Activated CD4-positive, alpha-beta T cell treated with anti-CD3 and anti-CD28 coated beads, Interleukin-2, amount 10 ng/mL, durations not matched to agents 7 days and 5 days (primary cell): ENCODE measurements at regions not wholly inside any gene's neighbourhood (a gene's known extent, or its start where the extent isn't known, plus 50 kb on each side); places are given as distances from the start of the nearest gene placed in this dataset.

Source experiments
- CTCF ChIA-PET: fragments of 350-600 bp; sonication (Branson Sonifier 250); formaldehyde crosslinking; loops from one replicate; lab custom pipeline; 2021; ENCODE audit warnings: antibody characterized with exemption; lab: Charles Lee
- POLR2A ChIA-PET: fragments of 350-600 bp; sonication (Branson Sonifier 250); formaldehyde crosslinking; loops from one replicate; lab custom pipeline; 2021; ENCODE audit warnings: antibody characterized with exemption; lab: Charles Lee
- DNase-seq: peaks from one replicate; pipeline ENCODE4 v3.0.0-alpha.2; 2020
- H3K27ac Mint-ChIP-seq: one replicate; pipeline ENCODE4 v1.8.0; 2021; ENCODE audit warnings: mild to moderate bottlenecking, moderate library complexity, mixed read lengths
- H3K27me3 Mint-ChIP-seq: one replicate; pipeline ENCODE4 v1.8.0; 2021; ENCODE audit warnings: mixed read lengths
- H3K36me3 Mint-ChIP-seq: one replicate; pipeline ENCODE4 v1.8.0; 2021; ENCODE audit warnings: low read depth, mixed read lengths
- H3K4me1 Mint-ChIP-seq: one replicate; pipeline ENCODE4 v1.8.0; 2021; ENCODE audit warnings: mixed read lengths
- H3K4me3 Mint-ChIP-seq: one replicate; pipeline ENCODE4 v1.8.0; 2021; ENCODE audit warnings: mild to moderate bottlenecking, moderate library complexity, mixed read lengths
- H3K9me3 Mint-ChIP-seq: one replicate; pipeline ENCODE4 v1.8.0; 2021; ENCODE audit warnings: mixed read lengths

DNA sequence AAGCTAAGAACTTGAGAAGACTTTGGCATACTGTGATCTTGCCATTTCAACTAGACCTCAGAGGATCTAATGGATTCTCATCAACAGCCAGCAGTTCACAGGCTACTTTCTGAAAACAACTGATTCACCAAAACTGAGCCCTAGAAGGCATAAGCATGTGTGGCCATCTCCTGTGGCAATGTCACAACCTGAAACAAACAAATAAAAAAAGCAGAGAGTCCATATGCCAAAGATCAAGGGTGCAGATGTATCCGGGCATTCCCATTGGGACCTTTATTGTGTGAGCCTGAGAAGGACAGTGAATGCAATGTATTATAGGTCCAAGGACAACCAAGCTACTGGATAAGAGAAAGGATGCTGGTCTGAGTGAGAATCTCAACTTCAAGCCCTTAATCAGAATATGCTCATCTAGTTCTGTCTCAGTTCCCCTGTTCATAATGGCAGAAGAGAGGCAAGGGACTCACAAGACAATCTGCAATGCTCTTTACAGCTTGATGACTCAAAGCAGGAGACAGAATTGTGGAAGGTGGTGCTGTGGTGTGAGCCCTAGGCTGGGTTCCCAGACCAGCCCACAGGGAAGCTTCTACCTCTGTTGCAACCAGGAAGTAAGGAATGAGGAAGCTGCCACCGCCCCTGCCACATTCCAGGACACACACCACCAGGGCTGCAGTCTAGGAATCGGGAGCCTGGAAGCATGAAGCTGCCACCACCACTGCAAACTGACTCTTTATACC, 133.7 kb downstream of the RAP2A start:
- no peak for DNase-seq
- ChIA-PET CTCF (interaction anchor here (1.8 kb wide), 1 partner anchor 21 kb away, joined by 4 read pairs; no protein-coding TSS in a partner anchor), POLR2A (no interaction called here)
- H3K4me1 Mint-ChIP-seq = no peaks in the 10 kb centered on the region
- H3K36me3 Mint-ChIP-seq = no peaks in the 10 kb centered on the region
- peaks cover 4% of the 10 kb centered on the region for H3K27me3 Mint-ChIP-seq
- H3K4me3 Mint-ChIP-seq = no peak overlapping the region
- H3K9me3 Mint-ChIP-seq = no peaks in the 10 kb centered on the region
- H3K27ac Mint-ChIP-seq = no peak overlapping the region

DNA sequence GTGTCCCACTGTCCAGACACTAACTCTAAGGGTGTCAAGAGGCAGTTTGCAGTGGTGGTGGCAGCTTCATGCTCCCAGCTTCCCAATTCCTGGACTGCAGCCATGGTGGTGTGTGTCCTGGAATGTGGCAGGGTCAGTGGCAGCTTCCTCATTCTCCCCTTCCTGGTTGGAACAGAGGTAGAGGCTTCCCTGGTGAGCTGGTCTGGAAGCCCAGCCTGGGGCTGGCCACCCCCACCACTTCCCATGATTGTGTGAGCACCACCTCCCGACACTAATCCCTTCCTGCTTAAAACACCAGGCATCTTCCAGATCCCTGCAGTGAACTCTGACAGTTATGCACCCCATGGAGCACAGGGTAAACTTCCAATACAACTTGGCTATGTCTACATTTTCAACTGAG, 134.9 kb downstream of the RAP2A start:
- H3K4me3 Mint-ChIP-seq = no peak overlapping the region
- H3K27ac Mint-ChIP-seq = no peak overlapping the region
- POLR2A ChIA-PET = no interaction called here
- no peaks in the 10 kb centered on the region for H3K4me1 Mint-ChIP-seq
- CTCF ChIA-PET = interaction anchor here (1.8 kb wide), 1 partner anchor 22 kb away, joined by 4 read pairs; no protein-coding TSS in a partner anchor
- DNase-seq = no peak
- no peaks in the 10 kb centered on the region for H3K36me3 Mint-ChIP-seq
- H3K27me3 Mint-ChIP-seq = peaks cover 4% of the 10 kb centered on the region
- H3K9me3 Mint-ChIP-seq = no peaks in the 10 kb centered on the region

DNA sequence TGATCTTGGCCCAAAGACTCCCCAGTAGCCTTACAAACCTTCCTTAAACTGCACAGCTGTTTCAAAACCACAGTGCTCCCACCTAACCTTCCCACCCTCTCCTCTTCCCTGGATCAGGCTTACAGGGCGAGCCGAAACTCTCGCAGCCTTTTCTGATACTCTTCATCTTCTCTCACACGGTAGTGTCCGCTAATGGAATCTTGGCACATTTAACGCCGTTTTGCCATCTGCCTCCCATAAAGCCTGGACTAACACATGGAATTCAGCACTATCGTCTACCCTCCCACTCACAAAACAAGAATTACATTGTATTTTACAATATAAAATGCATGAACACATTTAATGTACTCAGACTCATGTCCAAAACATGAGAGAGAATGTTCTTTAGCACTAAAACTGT, 135.9 kb downstream of the RAP2A start:
- Mint-ChIP-seq H3K4me1 (no peaks in the 10 kb centered on the region), H3K4me3 (no peak overlapping the region), H3K9me3 (no peaks in the 10 kb centered on the region), H3K27ac (no peak overlapping the region), H3K27me3 (peaks cover 6% of the 10 kb centered on the region), H3K36me3 (no peaks in the 10 kb centered on the region)
- DNase-seq = no peak
- POLR2A ChIA-PET = no interaction called here
- CTCF ChIA-PET = no interaction called here

DNA sequence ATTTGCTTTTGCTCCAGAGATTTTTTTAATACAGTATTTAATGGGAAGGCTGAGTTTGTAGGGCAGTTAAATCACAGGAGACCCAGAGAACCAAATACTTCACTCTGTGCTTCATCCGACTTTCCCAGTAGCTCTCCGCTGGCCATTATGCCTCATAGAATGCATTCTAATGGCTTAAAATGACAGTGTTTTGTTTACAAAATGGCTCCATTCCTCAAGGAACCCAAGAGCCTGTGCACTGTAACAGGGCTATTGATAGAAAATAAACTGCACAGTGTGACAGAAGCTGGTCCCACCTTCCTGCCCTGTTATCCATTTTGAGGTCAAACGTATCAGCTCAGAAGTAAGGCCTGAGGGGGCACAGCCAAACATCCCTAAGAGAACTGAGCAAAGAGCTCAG, 136.5 kb downstream of the RAP2A start:
- Mint-ChIP-seq H3K9me3 (no peaks in the 10 kb centered on the region), H3K27me3 (peaks cover 8% of the 10 kb centered on the region), H3K4me3 (no peak overlapping the region), H3K27ac (no peak overlapping the region), H3K36me3 (no peaks in the 10 kb centered on the region), H3K4me1 (no peaks in the 10 kb centered on the region)
- ChIA-PET POLR2A (no interaction called here), CTCF (interaction anchor here (0.6 to 0.8 kb wide), 2 partner anchors 9 to 11 kb away, joined by 3 to 4 read pairs; no protein-coding TSS in a partner anchor)
- DNase-seq = no peak

DNA sequence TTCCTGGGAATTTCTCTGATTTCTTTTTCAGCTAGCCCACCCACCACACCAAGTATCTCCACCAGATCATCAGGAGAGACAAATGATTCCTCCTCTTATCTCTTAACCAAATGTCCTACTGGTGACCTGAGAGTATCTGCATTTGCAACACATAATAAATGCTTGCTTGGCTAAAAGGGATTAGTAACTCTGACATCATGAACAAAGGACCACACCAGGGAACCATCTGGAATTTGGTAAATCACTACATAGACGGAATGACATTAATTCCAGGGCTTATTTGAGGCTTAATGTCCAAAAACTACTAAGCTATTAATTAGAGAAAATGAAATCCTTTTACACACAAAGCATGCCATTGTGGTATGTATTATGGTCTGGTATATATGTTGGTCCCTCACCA, 139.0 kb downstream of the RAP2A start:
- no peaks in the 10 kb centered on the region for H3K9me3 Mint-ChIP-seq
- H3K36me3 Mint-ChIP-seq = no peaks in the 10 kb centered on the region
- no peak overlapping the region for H3K27ac Mint-ChIP-seq
- peaks cover 16% of the 10 kb centered on the region for H3K27me3 Mint-ChIP-seq
- POLR2A ChIA-PET = no interaction called here
- no peaks in the 10 kb centered on the region for H3K4me1 Mint-ChIP-seq
- no peak overlapping the region for H3K4me3 Mint-ChIP-seq
- CTCF ChIA-PET = no interaction called here
- no peak for DNase-seq

DNA sequence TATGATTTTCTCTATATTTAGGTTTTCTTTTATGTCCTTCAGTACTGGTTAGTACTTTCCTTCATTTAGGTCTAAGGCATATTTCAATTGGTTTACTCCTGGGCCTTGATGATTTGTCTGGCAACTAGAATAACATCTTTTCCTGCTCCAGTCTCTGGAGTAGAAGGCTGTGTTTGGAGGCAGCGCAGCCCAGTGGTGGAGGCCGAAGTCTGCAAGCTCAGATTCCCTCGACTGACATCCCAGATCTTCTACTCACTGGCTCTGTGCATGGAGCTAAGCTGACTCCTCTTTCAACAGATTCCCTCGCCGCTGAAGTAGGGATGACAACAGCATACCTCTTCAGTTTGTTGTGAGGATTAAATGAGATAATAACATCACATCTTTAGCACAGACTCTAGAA, 141.0 kb downstream of the RAP2A start:
- CTCF ChIA-PET = interaction anchor here (0.6 to 0.7 kb wide), 2 partner anchors 81 to 1141 kb away, joined by 3 to 6 read pairs; no protein-coding TSS in a partner anchor
- Mint-ChIP-seq H3K4me3 (no peak overlapping the region), H3K9me3 (no peaks in the 10 kb centered on the region), H3K27me3 (peaks cover 18% of the 10 kb centered on the region), H3K4me1 (no peaks in the 10 kb centered on the region), H3K36me3 (no peaks in the 10 kb centered on the region), H3K27ac (no peak overlapping the region)
- POLR2A ChIA-PET = no interaction called here
- peak; percentile 10 for DNase-seq

DNA sequence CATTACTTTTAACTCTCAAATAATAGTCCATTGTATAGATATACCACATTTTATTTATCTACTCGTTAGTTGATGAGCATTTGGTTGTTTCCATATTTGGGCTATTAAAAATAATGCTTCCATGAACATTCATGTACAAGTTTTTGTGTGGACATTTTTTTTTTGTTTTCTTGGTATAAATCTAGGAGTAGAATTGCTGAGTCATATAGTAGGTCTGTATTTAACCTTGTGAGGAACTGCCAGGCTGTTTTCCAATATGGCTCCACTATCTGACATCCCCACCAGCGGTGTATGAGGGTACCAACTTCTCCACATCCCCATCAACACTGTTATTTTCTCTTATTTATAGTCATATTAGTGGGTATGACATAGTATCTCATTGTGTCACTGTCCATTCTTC, 143.1 kb downstream of the RAP2A start:
- Mint-ChIP-seq H3K27ac (no peak overlapping the region), H3K4me3 (no peak overlapping the region), H3K4me1 (no peaks in the 10 kb centered on the region), H3K27me3 (peaks cover 20% of the 10 kb centered on the region), H3K9me3 (no peaks in the 10 kb centered on the region), H3K36me3 (no peaks in the 10 kb centered on the region)
- POLR2A ChIA-PET = no interaction called here
- no peak for DNase-seq
- CTCF ChIA-PET = no interaction called here

DNA sequence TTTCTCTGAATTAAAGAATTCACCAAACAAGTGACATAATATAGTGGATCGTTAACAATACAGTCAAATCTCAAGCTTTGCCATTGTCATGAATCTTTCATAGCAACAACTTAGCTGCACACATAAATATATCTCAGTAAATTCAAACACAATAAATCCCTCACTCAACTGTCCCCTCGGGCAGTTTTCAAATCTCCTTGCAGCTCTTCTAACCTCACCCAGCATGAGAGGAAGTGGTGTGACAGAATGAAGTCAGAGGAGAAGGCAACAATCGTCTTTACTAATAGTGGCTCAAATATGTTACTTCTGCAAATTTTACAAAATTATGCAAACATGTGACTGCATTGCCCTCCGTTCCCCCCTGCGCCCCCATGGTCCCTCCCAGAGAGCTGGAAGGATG, 148.2 kb downstream of the RAP2A start:
- peaks cover 12% of the 10 kb centered on the region for H3K27me3 Mint-ChIP-seq

DNA sequence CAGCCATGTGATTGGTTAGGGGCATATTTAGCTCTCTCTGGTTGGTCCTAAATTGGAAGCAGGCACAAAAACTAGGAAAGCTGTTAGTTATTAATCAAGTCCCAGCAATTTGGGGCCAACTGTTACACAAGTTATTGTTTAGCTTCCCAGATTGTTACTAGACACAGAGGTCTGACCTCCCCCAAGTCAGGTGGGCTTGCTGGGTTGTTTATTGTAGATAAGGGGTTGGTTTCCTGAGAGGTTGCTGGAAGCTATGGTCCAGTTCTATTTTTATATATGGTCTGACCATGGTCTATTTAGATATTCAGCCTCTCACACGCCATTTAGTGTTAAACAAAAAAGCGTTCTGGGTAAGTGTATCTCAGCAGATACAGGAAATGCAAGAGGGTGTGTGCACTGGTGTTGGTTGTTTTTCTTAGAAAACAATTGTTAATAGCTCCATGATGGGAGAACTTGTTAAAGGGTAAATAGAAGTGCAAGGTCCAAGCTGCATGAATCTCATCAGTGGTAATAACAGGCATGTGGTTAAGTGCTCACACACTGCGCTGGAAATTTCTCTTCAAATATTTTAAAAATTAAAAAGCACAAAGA, 150.0 kb downstream of the RAP2A start:
- Mint-ChIP-seq H3K9me3 (no peaks in the 10 kb centered on the region), H3K27me3 (peaks cover 4% of the 10 kb centered on the region), H3K4me1 (no peaks in the 10 kb centered on the region), H3K27ac (no peak overlapping the region), H3K4me3 (no peak overlapping the region), H3K36me3 (no peaks in the 10 kb centered on the region)
- CTCF ChIA-PET = interaction anchor here (0.6 kb wide), 1 partner anchor 584 kb away, joined by 3 read pairs; no protein-coding TSS in a partner anchor
- no peak for DNase-seq
- POLR2A ChIA-PET = no interaction called here

More for the DNA sequence above, 148.2 kb downstream of the RAP2A start:
- no peak for DNase-seq
- Mint-ChIP-seq H3K36me3 (no peaks in the 10 kb centered on the region), H3K4me1 (no peaks in the 10 kb centered on the region), H3K27ac (no peak overlapping the region), H3K4me3 (no peak overlapping the region), H3K9me3 (no peaks in the 10 kb centered on the region)
- POLR2A ChIA-PET = no interaction called here
- CTCF ChIA-PET = no interaction called here

DNA sequence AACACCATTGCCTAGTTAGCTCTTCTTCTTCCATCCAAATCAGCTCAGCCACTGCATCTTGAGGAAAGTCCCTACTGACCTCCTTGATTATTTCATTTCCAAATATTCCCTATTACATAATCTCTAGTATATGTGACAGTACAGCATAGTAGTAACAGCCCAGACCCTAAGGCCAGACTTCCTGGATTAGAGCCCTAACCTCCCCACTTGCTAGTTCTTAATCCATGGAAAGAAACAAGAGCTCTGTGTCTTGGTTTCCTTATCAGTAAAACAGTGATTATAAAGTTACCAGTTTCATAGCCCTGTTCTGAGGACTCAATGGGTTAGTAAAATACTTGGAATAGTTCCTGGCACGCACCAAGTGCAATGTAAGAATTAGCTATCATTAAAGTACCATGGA, 153.0 kb downstream of the RAP2A start:
- no peak overlapping the region for H3K27ac Mint-ChIP-seq
- CTCF ChIA-PET = no interaction called here
- H3K36me3 Mint-ChIP-seq = no peaks in the 10 kb centered on the region
- POLR2A ChIA-PET = interaction anchor here (0.6 kb wide), 1 partner anchor 1722 kb away, joined by 3 read pairs; no protein-coding TSS in a partner anchor
- peaks cover 2% of the 10 kb centered on the region for H3K27me3 Mint-ChIP-seq
- no peaks in the 10 kb centered on the region for H3K9me3 Mint-ChIP-seq
- H3K4me3 Mint-ChIP-seq = no peak overlapping the region
- H3K4me1 Mint-ChIP-seq = no peaks in the 10 kb centered on the region
- no peak for DNase-seq

DNA sequence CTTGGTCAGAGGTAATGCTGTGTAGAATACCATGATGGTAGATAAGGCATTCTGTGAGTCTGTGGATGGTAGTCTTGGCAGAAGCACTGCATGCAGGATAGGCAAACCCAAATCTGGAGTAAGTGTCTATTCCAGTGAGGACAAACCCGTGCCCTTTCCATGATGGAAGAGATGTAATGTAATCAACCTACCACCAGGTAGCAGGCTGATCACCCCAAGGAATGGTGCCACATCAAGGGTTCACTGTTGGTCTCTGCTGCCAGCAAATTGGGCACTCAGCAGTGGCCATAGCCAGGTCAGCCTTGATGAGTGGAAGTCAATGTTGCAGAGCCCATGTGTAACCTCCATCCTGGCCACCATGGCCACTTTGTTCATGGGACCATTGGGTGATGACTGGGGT, 155.0 kb downstream of the RAP2A start:
- no peak for DNase-seq
- H3K9me3 Mint-ChIP-seq = no peaks in the 10 kb centered on the region
- H3K4me1 Mint-ChIP-seq = no peaks in the 10 kb centered on the region
- H3K27me3 Mint-ChIP-seq = peaks cover 1% of the 10 kb centered on the region
- ChIA-PET POLR2A (no interaction called here), CTCF (no interaction called here)
- H3K4me3 Mint-ChIP-seq = no peak overlapping the region
- H3K36me3 Mint-ChIP-seq = no peaks in the 10 kb centered on the region
- H3K27ac Mint-ChIP-seq = no peak overlapping the region

DNA sequence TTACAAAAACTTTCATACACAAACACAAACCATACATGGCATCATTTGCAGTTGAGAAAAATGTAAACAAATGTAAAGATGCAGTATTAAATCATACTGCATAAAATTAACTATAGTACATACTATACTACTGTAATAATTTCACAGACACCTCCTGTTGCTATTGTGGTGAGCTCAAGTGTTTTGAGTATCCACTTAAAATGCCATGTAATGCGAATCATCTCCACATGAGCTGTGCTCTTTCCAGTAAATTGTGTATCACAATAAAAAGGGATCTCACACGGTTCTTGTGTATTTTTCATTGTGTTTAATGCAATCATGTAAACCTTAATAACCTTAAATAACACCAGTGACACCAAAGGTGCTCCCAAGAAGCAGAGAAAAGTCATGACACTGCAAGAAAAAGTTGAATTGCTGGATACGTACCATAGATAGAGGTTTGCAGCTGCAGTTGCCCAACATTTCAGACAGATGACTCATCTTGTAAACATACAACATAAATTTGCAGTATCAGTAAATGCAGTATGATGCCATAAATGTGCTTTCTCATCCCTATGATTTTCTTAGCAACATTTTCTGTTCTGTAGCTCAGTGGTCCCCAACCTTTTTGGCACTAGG, 166.6 kb downstream of the RAP2A start:
- Mint-ChIP-seq H3K4me3 (no peak overlapping the region), H3K9me3 (no peaks in the 10 kb centered on the region), H3K36me3 (no peaks in the 10 kb centered on the region), H3K27me3 (peaks cover 4% of the 10 kb centered on the region), H3K4me1 (no peaks in the 10 kb centered on the region), H3K27ac (no peak overlapping the region)
- no peak for DNase-seq
- ChIA-PET POLR2A (no interaction called here), CTCF (no interaction called here)

DNA sequence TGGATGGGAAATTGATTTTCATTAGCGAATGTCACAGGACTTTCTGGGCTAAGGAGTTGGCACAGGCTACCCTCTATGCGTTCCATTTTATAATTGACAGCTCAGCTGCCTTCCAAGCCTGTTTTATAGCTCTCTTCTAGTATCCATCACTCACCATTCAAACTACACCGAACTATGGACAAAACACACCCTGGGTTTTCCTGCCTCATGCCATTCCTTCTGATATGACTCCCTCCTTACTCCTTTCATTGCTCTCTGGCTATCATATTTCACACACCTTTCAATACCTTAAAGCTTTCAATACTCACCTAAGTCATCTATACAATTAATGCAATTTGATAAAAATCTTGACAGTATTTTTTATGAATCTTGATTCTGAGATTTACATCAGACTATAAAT, 181.3 kb downstream of the RAP2A start:
- CTCF ChIA-PET = no interaction called here
- DNase-seq = no peak
- H3K27ac Mint-ChIP-seq = no peak overlapping the region
- H3K27me3 Mint-ChIP-seq = peaks cover 2% of the 10 kb centered on the region
- no peaks in the 10 kb centered on the region for H3K4me1 Mint-ChIP-seq
- H3K4me3 Mint-ChIP-seq = no peak overlapping the region
- H3K9me3 Mint-ChIP-seq = no peaks in the 10 kb centered on the region
- POLR2A ChIA-PET = no interaction called here
- no peaks in the 10 kb centered on the region for H3K36me3 Mint-ChIP-seq
